Rectal smooth muscle tissue (tissue), 1 donor: ENCODE measurements at regions not wholly inside any gene's neighbourhood (a gene's known extent, or its start where the extent isn't known, plus 50 kb on each side); places are given as distances from the start of the nearest gene placed in this dataset.

Experiments
- H3K27ac ChIP-seq: one replicate; pipeline ENCODE4 v1.7.0; 2013; ENCODE audit warnings: low read depth, low read length, inconsistent platforms
- H3K27me3 ChIP-seq: one replicate; pipeline ENCODE4 v1.7.0; 2013; ENCODE audit warnings: low read length; ENCODE audit not compliant: control insufficient read depth, insufficient read depth
- H3K36me3 ChIP-seq: one replicate; pipeline ENCODE4 v1.7.0; 2013; ENCODE audit warnings: low read length; ENCODE audit not compliant: control insufficient read depth, insufficient read depth
- H3K4me1 ChIP-seq: one replicate; pipeline ENCODE4 v1.7.0; 2013; ENCODE audit warnings: low read length; ENCODE audit not compliant: control insufficient read depth, insufficient read depth
- H3K4me3 ChIP-seq: one replicate; pipeline ENCODE4 v1.7.0; 2013; ENCODE audit warnings: low read length
- H3K9ac ChIP-seq: one replicate; pipeline ENCODE4 v1.7.0; 2013; ENCODE audit warnings: low read length

DNA sequence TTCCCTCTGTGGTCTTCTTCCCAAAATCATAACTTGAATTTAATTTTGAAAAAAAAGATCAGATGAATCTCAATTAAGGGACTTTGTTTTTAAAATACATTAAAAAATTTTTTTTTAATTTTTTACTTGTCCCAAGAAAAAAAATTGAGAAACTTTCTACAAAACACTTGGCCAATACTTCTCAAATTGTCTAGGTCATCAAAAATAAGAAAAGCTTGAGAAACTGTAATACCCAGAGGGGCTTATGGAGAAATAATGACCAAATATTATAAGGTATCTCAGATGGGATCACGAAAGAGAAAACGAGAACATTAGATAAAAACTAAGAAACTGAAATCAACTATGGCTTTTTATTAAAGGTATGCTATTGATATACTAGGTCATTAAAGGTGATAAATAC, 835.0 kb downstream of the GATA3 start:
- Histone ChIP-seq H3K27ac (no peak overlapping the region), H3K27me3 (no peaks in the 10 kb centered on the region), H3K9ac (no peak overlapping the region), H3K4me1 (no peaks in the 10 kb centered on the region), H3K36me3 (no peaks in the 10 kb centered on the region), H3K4me3 (no peak overlapping the region)

DNA sequence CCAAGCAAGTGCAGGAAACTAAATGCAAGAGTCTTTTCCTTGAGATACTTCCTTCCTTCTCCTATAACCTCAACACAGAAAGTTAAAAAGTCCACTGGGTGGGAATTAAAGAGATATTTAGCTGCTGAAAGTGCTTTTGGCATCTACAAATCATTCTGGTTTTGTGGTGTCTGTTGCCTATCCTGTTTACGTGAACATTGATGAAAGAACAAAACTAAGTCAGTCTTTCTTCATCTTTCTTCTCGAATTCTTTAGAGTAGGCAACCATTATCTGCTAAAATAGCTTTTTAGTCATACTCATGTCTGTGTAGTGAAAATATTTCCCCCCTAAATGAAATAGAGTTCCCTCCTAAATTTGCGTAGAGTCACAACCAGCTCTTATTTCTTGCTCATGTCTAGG, 838.6 kb downstream of the GATA3 start:
- Histone ChIP-seq H3K9ac (no peak overlapping the region), H3K4me3 (no peak overlapping the region), H3K36me3 (no peaks in the 10 kb centered on the region)

DNA sequence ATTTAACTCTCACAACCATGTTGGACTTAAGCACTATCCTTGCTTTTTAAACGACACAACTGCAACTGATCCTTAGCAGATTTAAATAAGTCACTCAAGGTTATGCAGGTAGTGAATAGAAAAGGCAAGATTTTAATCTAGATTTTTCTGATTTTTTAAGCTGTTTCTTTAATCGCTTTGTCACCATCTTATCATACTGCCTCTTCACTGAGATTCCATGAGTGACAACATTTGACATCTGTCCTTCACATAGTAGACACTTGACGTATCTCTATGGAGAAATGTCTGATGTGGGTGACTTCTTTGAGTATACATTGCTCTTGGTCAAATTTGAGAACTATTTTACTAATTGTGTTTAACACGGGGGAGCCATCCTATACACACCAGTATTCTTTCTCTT, 839.7 kb downstream of the GATA3 start:
- no peaks in the 10 kb centered on the region for H3K4me1 ChIP-seq
- H3K4me3 ChIP-seq: no peak overlapping the region
- no peak overlapping the region for H3K9ac ChIP-seq
- no peak overlapping the region for H3K27ac ChIP-seq
- H3K27me3 ChIP-seq: no peaks in the 10 kb centered on the region
- H3K36me3 ChIP-seq: no peaks in the 10 kb centered on the region

More for the DNA sequence above, 838.6 kb downstream of the GATA3 start:
- no peak overlapping the region for H3K27ac ChIP-seq
- H3K4me1 ChIP-seq: no peaks in the 10 kb centered on the region
- no peaks in the 10 kb centered on the region for H3K27me3 ChIP-seq

DNA sequence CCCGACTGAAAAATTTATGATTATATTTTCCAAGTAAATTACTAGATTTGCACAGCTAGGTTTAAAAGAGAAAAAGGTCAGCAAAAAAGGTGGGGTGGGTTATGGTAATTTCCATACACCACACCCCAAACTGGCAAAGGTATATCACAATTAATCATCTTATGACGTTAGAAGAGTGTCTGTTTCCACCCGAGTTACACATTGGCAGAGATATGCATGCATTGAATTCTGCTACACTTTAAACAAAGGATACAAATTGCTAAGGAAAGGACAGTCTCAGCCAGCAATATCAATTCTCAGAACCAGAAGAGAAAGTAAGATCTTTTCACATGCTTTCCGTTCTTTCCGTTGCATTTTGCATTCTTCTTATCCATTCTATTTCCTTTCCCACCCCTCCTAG, 843.3 kb downstream of the GATA3 start:
- Histone ChIP-seq H3K36me3 (no peaks in the 10 kb centered on the region), H3K4me1 (no peaks in the 10 kb centered on the region), H3K27me3 (no peaks in the 10 kb centered on the region), H3K27ac (no peak overlapping the region), H3K9ac (no peak overlapping the region), H3K4me3 (no peak overlapping the region)

DNA sequence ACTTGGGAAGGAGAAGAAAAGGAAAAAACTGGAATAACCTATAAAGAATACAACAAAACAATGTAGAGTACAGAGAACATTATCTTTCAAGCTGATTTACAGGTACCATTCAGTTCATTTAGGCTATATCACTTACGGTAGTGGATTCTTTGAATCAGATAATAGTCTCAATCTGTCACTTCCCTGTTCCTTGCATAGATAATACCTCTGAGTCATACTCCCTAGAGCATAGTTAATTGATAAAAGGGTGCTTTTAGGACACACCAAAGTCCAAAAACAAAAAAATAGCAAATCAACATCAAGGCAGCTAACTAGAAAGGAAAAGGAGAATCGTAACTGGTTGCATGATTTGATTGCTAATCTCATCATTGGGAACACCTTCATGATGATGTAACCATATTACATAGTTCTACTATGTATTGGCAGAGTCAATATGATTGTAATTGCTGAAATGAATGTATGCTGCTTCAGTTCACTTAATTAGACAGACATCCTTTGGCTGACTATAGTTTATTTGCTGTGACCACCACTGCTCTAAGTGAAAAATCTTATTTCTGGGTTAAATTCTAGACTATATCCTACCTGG, 844.4 kb downstream of the GATA3 start:
- H3K9ac ChIP-seq: no peak overlapping the region
- H3K27me3 ChIP-seq: no peaks in the 10 kb centered on the region
- H3K36me3 ChIP-seq: no peaks in the 10 kb centered on the region
- no peak overlapping the region for H3K4me3 ChIP-seq
- no peak overlapping the region for H3K27ac ChIP-seq
- H3K4me1 ChIP-seq: no peaks in the 10 kb centered on the region

DNA sequence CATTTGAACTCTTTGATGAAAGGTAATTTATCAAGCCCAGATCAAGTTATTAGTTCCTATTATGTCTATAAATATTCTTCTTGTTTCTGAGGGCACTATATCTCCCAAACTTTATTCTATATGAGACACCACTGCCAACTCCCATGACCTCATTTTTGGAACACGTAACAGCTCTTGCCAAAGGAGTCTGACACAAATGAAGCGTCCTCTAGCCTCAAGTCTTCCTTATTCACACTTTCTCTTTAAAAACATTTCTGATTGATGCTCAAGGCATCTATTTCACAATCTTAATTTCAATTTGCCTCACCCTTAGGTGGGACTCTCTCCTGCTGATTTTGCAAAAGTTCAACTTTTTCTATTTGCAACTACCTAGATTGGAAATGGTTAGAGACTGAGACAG, 848.4 kb downstream of the GATA3 start:
- H3K4me3 ChIP-seq: no peak overlapping the region
- no peak overlapping the region for H3K27ac ChIP-seq
- no peaks in the 10 kb centered on the region for H3K4me1 ChIP-seq
- no peak overlapping the region for H3K9ac ChIP-seq
- H3K36me3 ChIP-seq: no peaks in the 10 kb centered on the region
- no peaks in the 10 kb centered on the region for H3K27me3 ChIP-seq

DNA sequence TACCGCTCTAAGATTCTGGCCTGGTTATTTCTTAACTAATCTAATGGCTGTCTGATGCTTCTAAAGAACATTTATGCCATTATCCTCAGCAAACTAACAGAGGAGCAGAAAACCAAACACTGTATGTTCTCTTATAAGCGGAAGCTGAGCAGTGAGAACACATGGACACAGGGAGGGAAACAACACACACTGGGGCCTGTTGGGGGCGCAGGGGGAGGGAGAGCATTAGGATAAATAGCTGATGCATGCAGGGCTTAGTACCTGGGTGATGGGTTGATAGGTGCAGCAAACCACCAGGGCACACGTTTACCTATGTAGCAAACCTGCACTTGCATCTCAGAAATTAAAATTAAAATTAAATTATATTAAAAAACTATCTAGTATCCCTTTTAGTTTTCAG, 853.5 kb downstream of the GATA3 start:
- no peaks in the 10 kb centered on the region for H3K36me3 ChIP-seq
- no peak overlapping the region for H3K4me3 ChIP-seq
- no peak overlapping the region for H3K27ac ChIP-seq
- no peak overlapping the region for H3K9ac ChIP-seq
- H3K4me1 ChIP-seq: no peaks in the 10 kb centered on the region
- no peaks in the 10 kb centered on the region for H3K27me3 ChIP-seq

DNA sequence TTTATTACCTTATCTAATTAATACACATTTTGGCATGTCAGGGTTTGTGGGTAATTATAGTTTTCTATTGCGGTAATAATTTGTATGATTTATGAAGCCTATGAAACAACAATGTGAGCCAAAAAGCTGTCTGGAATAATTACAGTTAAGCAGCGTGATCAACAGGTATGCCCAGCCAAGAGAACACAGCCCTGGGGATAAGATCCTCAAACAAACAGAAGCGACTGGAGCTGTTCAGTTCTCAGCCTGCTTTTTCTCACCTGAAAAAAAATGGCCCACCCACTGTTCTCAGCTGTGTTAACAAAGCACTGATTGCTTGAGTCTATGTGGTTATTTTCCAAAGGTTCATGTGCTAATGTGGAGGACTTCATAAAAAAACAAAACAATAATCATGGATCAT, 855.8 kb downstream of the GATA3 start:
- H3K4me1 ChIP-seq: no peaks in the 10 kb centered on the region
- no peak overlapping the region for H3K9ac ChIP-seq
- no peak overlapping the region for H3K27ac ChIP-seq
- H3K27me3 ChIP-seq: no peaks in the 10 kb centered on the region
- no peak overlapping the region for H3K4me3 ChIP-seq
- H3K36me3 ChIP-seq: no peaks in the 10 kb centered on the region

DNA sequence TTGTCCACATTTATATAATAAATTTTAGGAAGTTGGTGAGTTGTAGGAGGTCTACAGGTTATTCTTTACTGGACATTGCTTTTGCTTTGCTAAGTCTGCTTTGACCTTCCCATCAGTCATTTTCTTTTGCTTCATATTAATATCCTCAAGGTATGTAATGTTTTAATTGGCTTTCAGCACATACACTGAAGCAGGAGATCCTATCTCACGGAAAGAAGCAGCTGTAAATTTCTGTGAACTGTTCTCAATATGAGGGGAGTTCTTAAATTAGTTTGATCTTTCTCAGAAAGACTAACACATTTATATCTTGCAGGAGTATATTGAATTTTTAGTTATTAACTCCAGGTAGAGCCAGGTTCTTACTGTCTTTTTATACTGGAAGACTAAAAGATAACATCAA, 856.5 kb downstream of the GATA3 start:
- Histone ChIP-seq H3K27me3 (no peaks in the 10 kb centered on the region), H3K36me3 (no peaks in the 10 kb centered on the region), H3K4me1 (no peaks in the 10 kb centered on the region), H3K4me3 (no peak overlapping the region), H3K9ac (no peak overlapping the region), H3K27ac (no peak overlapping the region)

DNA sequence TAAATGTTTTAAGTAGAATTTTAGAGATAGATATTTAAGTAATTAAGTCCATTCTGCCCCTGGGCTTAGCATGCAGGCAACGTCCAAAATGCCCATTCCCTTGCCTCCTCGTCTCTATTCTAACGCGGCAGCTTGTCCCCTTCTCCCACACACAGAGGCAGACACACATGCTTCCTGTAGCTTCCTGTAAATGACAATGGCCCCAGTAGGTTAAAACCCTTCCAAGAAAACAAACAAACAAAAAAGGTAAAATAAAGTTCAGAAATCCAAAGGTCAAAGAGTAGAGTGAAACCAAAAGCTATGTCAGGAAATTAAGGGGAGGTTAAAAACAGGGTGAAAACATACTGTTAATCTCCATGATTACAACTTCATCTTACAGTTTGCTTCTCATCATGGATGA, 857.6 kb downstream of the GATA3 start:
- H3K4me1 ChIP-seq: no peaks in the 10 kb centered on the region
- no peak overlapping the region for H3K9ac ChIP-seq
- H3K27me3 ChIP-seq: no peaks in the 10 kb centered on the region
- H3K27ac ChIP-seq: no peak overlapping the region
- H3K36me3 ChIP-seq: no peaks in the 10 kb centered on the region
- H3K4me3 ChIP-seq: no peak overlapping the region

DNA sequence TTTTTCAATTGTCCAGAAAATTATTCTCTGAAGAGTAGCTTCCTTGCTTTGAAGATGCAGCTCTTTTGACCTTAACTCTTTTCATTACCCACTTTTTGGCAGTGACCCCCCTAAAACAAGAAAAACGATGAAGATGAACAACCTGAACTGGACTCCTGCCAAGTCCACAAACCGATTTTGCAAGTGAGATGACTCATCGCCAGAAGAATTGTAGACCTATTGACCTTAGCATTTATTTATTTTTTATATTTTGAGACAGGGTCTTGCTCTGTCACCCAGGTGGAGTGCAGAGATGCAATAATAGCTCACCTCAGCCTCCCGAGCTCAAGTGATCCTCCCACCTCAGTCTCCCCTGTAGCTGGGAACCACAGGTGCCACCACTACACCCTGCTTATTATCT, 859.2 kb downstream of the GATA3 start:
- Histone ChIP-seq H3K4me1 (no peaks in the 10 kb centered on the region), H3K36me3 (no peaks in the 10 kb centered on the region), H3K27me3 (no peaks in the 10 kb centered on the region), H3K27ac (no peak overlapping the region), H3K4me3 (no peak overlapping the region), H3K9ac (no peak overlapping the region)

DNA sequence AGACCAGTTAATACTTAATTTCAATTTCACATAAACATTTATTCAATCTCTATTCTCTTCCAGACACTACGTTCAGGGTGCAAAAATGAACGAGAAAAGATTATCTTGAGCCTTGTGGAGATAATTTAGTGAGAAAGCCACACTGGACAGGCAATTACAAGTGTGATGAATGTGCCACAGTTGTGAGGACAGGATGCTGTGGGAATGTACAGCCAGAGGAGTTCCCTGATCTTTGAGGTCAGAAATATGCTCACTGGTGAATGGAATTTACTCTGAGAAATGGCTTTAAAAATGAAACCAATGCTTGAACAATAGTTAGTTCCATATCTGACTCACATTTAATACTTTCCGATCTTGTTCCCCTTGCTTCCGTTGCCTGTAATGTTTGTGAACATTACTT, 864.8 kb downstream of the GATA3 start:
- Histone ChIP-seq H3K27ac (no peak overlapping the region), H3K27me3 (no peaks in the 10 kb centered on the region), H3K4me3 (no peak overlapping the region), H3K4me1 (no peaks in the 10 kb centered on the region), H3K36me3 (no peaks in the 10 kb centered on the region), H3K9ac (no peak overlapping the region)

DNA sequence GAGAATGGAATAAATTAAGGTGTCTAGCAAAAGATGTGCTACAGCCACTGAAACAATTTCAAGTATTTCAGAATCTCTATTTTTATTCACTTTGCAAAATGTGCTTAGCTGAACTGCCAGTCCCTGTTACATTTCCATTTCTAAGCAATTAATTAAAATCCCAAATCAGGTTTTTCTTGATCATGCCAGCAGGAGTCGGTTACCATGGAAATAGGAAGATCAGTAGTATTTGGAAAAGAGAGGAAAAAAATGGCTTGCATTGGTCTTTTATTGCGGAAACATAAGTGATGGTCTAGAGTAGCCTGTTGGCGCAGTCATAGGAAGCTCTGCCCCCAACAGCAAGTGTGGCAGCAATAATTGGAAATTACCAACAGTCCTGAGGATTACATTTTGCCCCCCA, 867.1 kb downstream of the GATA3 start:
- no peaks in the 10 kb centered on the region for H3K27me3 ChIP-seq
- H3K9ac ChIP-seq: no peak overlapping the region
- H3K27ac ChIP-seq: no peak overlapping the region
- H3K4me1 ChIP-seq: no peaks in the 10 kb centered on the region
- no peak overlapping the region for H3K4me3 ChIP-seq
- H3K36me3 ChIP-seq: no peaks in the 10 kb centered on the region
